GM13976 (cell line): ENCODE measurements at regions not wholly inside any gene's neighbourhood (a gene's known extent, or its start where the extent isn't known, plus 50 kb on each side); places are given as distances from the start of the nearest gene placed in this dataset.

ENCODE experiments used
- DNase-seq: peaks from one replicate; pipeline ENCODE4 v3.0.0; 2012; ENCODE audit warnings: low spot score
- CTCF ChIP-seq: IDR thresholded peaks from 2 replicates; pipeline ENCODE4 v1.5.1; 2012; ENCODE audit warnings: borderline replicate concordance, mild to moderate bottlenecking; ENCODE audit not compliant: insufficient read depth; ENCODE audit errors: extremely low read depth, missing control alignments, control extremely low read depth
- in situ Hi-C: fragments of 300-500 bp; cut with MboI; formaldehyde crosslinking; loops from one replicate; pipeline ENCODE4 v1.12.0; 2022; ENCODE audit warnings: low sequenced_read_pairs, mixed read lengths, inconsistent platforms; ENCODE audit not compliant: unreplicated experiment

GRCh38 chr10:83233691-83234090 is 905.6 kb upstream of the GHITM start:
- TF ChIP-seq CTCF: no peak
- no peak for DNase-seq
- in situ Hi-C loops: no loop called here

GRCh38 chr10:83248106-83248631 is 891.1 kb upstream of the GHITM start:
- DNase-seq: no peak
- no peak for TF ChIP-seq CTCF
- in situ Hi-C loops: no loop called here

GRCh38 chr10:83250396-83250795 is 888.9 kb upstream of the GHITM start:
- TF ChIP-seq CTCF: no peak
- in situ Hi-C loops: no loop called here
- no peak for DNase-seq

GRCh38 chr10:83252169-83252568 is 887.1 kb upstream of the GHITM start:
- in situ Hi-C loops: no loop called here
- DNase-seq: no peak
- no peak for TF ChIP-seq CTCF

- no peak for DNase-seq
- TF ChIP-seq CTCF: no peak
- in situ Hi-C loops: no loop called here
These were observed 886.7 kb upstream of the GHITM start for GRCh38 chr10:83252596-83252995.

GRCh38 chr10:83253011-83253671 is 886.2 kb upstream of the GHITM start:
- TF ChIP-seq CTCF: no peak
- in situ Hi-C loops: no loop called here
- DNase-seq: no peak

GRCh38 chr10:83254698-83255097 is 884.6 kb upstream of the GHITM start:
- in situ Hi-C loops: no loop called here
- DNase-seq: no peak
- TF ChIP-seq CTCF: no peak
